ENCODE measurements at regions not wholly inside any gene's neighbourhood (a gene's known extent, or its start where the extent isn't known, plus 50 kb on each side); places are given as distances from the start of the nearest gene placed in this dataset.
"Not testable (repeated sequence)": the region's sequence is repeated elsewhere in the genome, so short reads cannot be mapped to it uniquely, and the experiment has no call there.

DNA sequence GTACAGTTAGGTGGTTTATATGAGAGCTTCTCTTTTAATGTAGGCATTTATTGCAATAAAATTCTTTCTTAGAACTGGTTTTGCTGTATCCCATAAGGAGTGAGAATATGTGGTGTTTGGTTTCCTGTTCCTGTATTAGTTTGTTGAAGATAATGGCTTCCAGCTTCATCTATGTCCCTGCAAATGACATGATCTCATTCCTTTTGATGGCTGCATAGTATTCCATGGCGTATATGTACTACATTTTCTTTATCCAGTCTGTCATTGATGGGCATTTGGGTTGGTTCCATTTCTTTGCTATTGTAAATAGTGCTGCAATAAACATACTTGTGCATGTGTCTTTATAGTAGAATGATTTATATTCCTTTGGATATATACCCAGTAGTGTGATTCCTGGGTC lies 106.7 kb upstream of the IRS4 start:
- DNase-seq (ENCODE audit: low read depth in 2 of 2), result not testable (repeated sequence)

DNA sequence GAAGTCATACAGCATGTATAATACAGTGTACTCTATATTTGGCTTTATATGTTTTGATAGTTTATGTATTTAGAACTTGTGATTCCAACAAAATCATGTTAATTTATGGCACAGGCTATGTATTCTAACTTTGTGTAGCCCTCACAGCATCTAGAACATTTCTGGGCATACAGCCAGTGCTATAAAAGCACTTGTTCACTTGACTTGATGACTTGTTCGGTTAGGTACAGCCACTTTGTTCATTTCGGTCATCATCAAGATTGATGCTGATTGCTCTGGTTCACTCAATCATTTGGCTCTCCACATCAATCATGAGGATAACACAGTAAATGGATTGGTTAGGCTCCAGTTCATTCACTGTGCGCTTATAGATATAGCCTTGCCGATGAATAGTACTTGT lies 97.6 kb upstream of the IRS4 start:
- no peak for DNase-seq (ENCODE audit: low read depth in 2 of 2)

DNA sequence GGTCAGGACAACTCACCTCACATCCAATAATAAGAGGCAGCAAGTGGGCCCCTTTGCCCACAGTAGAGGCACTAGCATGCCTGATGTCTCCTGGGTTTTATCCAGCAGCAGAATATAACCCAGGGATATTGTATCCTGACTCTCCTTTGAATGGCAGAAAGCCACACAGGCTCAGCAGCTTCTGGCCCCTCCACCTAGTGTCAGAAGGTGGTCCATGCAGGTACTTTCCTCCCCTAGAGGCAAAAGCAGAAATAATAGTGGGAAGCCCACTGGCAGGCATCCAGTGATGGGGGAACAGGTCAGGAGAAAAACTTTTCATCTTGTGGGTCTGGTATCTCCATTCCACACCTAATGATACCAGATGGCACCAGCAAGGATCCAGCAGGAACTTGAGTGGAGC lies 75.5 kb upstream of the IRS4 start:
- DNase-seq (ENCODE audit: low read depth in 2 of 2), result no peak

DNA sequence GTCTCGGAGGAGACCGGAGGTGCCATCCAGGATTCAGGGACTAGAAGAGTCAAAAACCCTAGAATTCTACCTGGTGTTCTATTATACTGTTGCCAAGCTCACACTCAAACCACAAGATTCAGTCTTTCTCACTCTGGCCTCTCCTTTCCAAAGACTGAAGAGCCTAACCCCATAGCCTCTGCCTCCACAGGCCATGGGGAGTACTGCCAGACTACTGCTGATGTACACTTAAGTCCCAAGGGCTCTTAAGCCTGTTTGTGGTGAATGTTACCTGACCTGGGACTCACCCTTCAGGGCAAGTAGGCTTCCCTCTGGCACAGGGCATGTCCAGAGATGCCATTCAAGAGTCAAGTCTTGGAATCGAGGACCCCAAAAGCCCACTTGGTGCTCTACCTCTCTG lies 58.9 kb upstream of the IRS4 start:
- DNase-seq (ENCODE audit: low read depth in 2 of 2), result no peak

All from stimulated activated CD4-positive, alpha-beta T cell treated with anti-CD3 and anti-CD28 coated beads, Interleukin-1b, Interleukin-23, amount 100 ng/mL, for 4 hours (primary cell).